ENCODE measurements at regions not wholly inside any gene's neighbourhood (a gene's known extent, or its start where the extent isn't known, plus 50 kb on each side); places are given as distances from the start of the nearest gene placed in this dataset.

GRCh38 chr13:53129864-53130393 is 101.3 kb downstream of the OLFM4 start:
- Histone ChIP-seq H3K9ac (no peak overlapping the region), H4K20me1 (ENCODE audit: low read depth) (no peaks in the 10 kb centered on the region), H2AFZ (replicated peaks) (no peak overlapping the region), H3K4me1 (peaks cover 5% of the 10 kb centered on the region), H3K9me3 (ENCODE audit: low read depth) (no peaks in the 10 kb centered on the region), H3F3A (ENCODE audit: low read depth) (no peaks in the 10 kb centered on the region), H3K27me3 (no peaks in the 10 kb centered on the region), H3K4me2 (no peak overlapping the region), H3K36me3 (no peaks in the 10 kb centered on the region), H3K4me3 (no peak overlapping the region), H3K27ac (no peak overlapping the region), H3K79me2 (ENCODE audit: low read depth) (no peaks in the 10 kb centered on the region)
- Mint-ChIP-seq H3K9me3 (no peaks in the 10 kb centered on the region), H3K4me1 (no peaks in the 10 kb centered on the region), H3K4me3 (no peak overlapping the region), H3K27me3 (ENCODE audit: insufficient read depth, low read depth) (peaks cover 2% of the 10 kb centered on the region), H3K27ac (no peak overlapping the region), H3K36me3 (no peaks in the 10 kb centered on the region)
- DNase-seq (ENCODE audit: low spot score), result no peak
- TF ChIP-seq CTCF (IDR thresholded peaks at IDR 0.05) (no peak), EZH2phosphoT487 (IDR thresholded peaks at IDR 0.05) (no peak), EZH2 (IDR thresholded peaks at IDR 0.05) (no peak)

- H3K36me3 Mint-ChIP-seq, result no peaks in the 10 kb centered on the region
- H3K27ac Mint-ChIP-seq, result peak overlapping the region; percentile 6
- Histone ChIP-seq H3F3A (ENCODE audit: low read depth) (no peaks in the 10 kb centered on the region), H3K27ac (no peak overlapping the region), H4K20me1 (ENCODE audit: low read depth) (no peaks in the 10 kb centered on the region), H3K4me2 (no peak overlapping the region), H3K4me1 (peaks cover 5% of the 10 kb centered on the region), H3K9me3 (ENCODE audit: low read depth) (no peaks in the 10 kb centered on the region), H3K4me3 (no peak overlapping the region), H3K79me2 (ENCODE audit: low read depth) (no peaks in the 10 kb centered on the region), H3K36me3 (no peaks in the 10 kb centered on the region), H2AFZ (replicated peaks) (no peak overlapping the region), H3K27me3 (no peaks in the 10 kb centered on the region), H3K9ac (no peak overlapping the region)
- no peak overlapping the region for H3K4me3 Mint-ChIP-seq
- no peak for DNase-seq (ENCODE audit: low spot score)
- H3K4me1 Mint-ChIP-seq, result no peaks in the 10 kb centered on the region
- no peaks in the 10 kb centered on the region for H3K9me3 Mint-ChIP-seq
- peaks cover 2% of the 10 kb centered on the region for H3K27me3 Mint-ChIP-seq (ENCODE audit: insufficient read depth, low read depth)
- TF ChIP-seq EZH2phosphoT487 (IDR thresholded peaks at IDR 0.05), result no peak
- no peak for TF ChIP-seq EZH2 (IDR thresholded peaks at IDR 0.05)
- no peak for TF ChIP-seq CTCF (IDR thresholded peaks at IDR 0.05)
Measured at GRCh38 chr13:53131361-53131760, 102.7 kb downstream of the OLFM4 start.

GRCh38 chr13:53135301-53135700 is 106.7 kb downstream of the OLFM4 start:
- Histone ChIP-seq H3K9me3 (ENCODE audit: low read depth) (no peaks in the 10 kb centered on the region), H3K36me3 (no peaks in the 10 kb centered on the region), H4K20me1 (ENCODE audit: low read depth) (no peaks in the 10 kb centered on the region), H2AFZ (replicated peaks) (no peak overlapping the region), H3K4me2 (no peak overlapping the region), H3K27me3 (no peaks in the 10 kb centered on the region), H3K27ac (no peak overlapping the region), H3F3A (ENCODE audit: low read depth) (no peaks in the 10 kb centered on the region), H3K4me3 (no peak overlapping the region), H3K9ac (no peak overlapping the region), H3K4me1 (no peaks in the 10 kb centered on the region), H3K79me2 (ENCODE audit: low read depth) (no peaks in the 10 kb centered on the region)
- TF ChIP-seq EZH2phosphoT487 (IDR thresholded peaks at IDR 0.05), result no peak
- no peak for TF ChIP-seq EZH2 (IDR thresholded peaks at IDR 0.05)
- TF ChIP-seq CTCF (IDR thresholded peaks at IDR 0.05), result no peak
- no peak overlapping the region for H3K27ac Mint-ChIP-seq
- no peaks in the 10 kb centered on the region for H3K9me3 Mint-ChIP-seq
- H3K4me1 Mint-ChIP-seq, result peaks cover 6% of the 10 kb centered on the region
- H3K4me3 Mint-ChIP-seq, result no peak overlapping the region
- H3K27me3 Mint-ChIP-seq (ENCODE audit: insufficient read depth, low read depth), result no peaks in the 10 kb centered on the region
- no peaks in the 10 kb centered on the region for H3K36me3 Mint-ChIP-seq
- no peak for DNase-seq (ENCODE audit: low spot score)
